ENCODE measurements at regions not wholly inside any gene's neighbourhood (a gene's known extent, or its start where the extent isn't known, plus 50 kb on each side); places are given as distances from the start of the nearest gene placed in this dataset.

GRCh38 chr7:49631960-49632359 lies 141.5 kb upstream of the VWC2 start:
- Histone ChIP-seq H3K79me2 (ENCODE audit: insufficient read depth, low read depth) (no peaks in the 10 kb centered on the region), H3K4me3 (IDR thresholded peaks at IDR 0.05; ENCODE audit: insufficient read depth, low read depth, low read length) (no peak overlapping the region)
- TF ChIP-seq CTCF (conservative IDR thresholded peaks at IDR 0.05; ENCODE audit: low read depth, low read length), result no peak

GRCh38 chr7:49635800-49636199 lies 137.6 kb upstream of the VWC2 start:
- Histone ChIP-seq H4K20me1 (ENCODE audit: insufficient read depth) (no peaks in the 10 kb centered on the region), H3K9ac (no peak overlapping the region), H3K27ac (no peak overlapping the region), H3K4me1 (ENCODE audit: low read depth, poor library complexity, severe bottlenecking) (peaks cover 10% of the 10 kb centered on the region), H2AFZ (ENCODE audit: low read depth) (no peak overlapping the region), H3K79me2 (ENCODE audit: insufficient read depth, low read depth) (no peaks in the 10 kb centered on the region), H3K27me3 (ENCODE audit: insufficient read depth, low read depth) (no peaks in the 10 kb centered on the region), H3K36me3 (ENCODE audit: insufficient read depth) (no peaks in the 10 kb centered on the region), H3K4me3 (IDR thresholded peaks at IDR 0.05; ENCODE audit: insufficient read depth, low read depth, low read length) (no peak overlapping the region), H3K4me2 (no peak overlapping the region)
- TF ChIP-seq CTCF (conservative IDR thresholded peaks at IDR 0.05; ENCODE audit: low read depth, low read length), result peak; percentile 48; the same call in 1 of the 2 replicates

More at GRCh38 chr7:49631960-49632359, 141.5 kb upstream of the VWC2 start:
- H3K9ac ChIP-seq, result no peak overlapping the region
- no peak overlapping the region for H2AFZ ChIP-seq (ENCODE audit: low read depth)
- no peak overlapping the region for H3K4me2 ChIP-seq
- H3K27ac ChIP-seq, result no peak overlapping the region
- H3K27me3 ChIP-seq (ENCODE audit: insufficient read depth, low read depth), result no peaks in the 10 kb centered on the region
- peaks cover 10% of the 10 kb centered on the region for H3K4me1 ChIP-seq (ENCODE audit: low read depth, poor library complexity, severe bottlenecking)
- no peaks in the 10 kb centered on the region for H4K20me1 ChIP-seq (ENCODE audit: insufficient read depth)
- no peaks in the 10 kb centered on the region for H3K36me3 ChIP-seq (ENCODE audit: insufficient read depth)

- Histone ChIP-seq H3K79me2 (ENCODE audit: insufficient read depth, low read depth) (no peaks in the 10 kb centered on the region), H2AFZ (ENCODE audit: low read depth) (no peak overlapping the region), H3K4me1 (ENCODE audit: low read depth, poor library complexity, severe bottlenecking) (peaks cover 10% of the 10 kb centered on the region), H3K4me3 (IDR thresholded peaks at IDR 0.05; ENCODE audit: insufficient read depth, low read depth, low read length) (no peak overlapping the region), H3K27me3 (ENCODE audit: insufficient read depth, low read depth) (no peaks in the 10 kb centered on the region), H4K20me1 (ENCODE audit: insufficient read depth) (no peaks in the 10 kb centered on the region), H3K27ac (no peak overlapping the region), H3K4me2 (no peak overlapping the region), H3K9ac (no peak overlapping the region), H3K36me3 (ENCODE audit: insufficient read depth) (no peaks in the 10 kb centered on the region)
- no peak for TF ChIP-seq CTCF (conservative IDR thresholded peaks at IDR 0.05; ENCODE audit: low read depth, low read length)
These were observed 137.0 kb upstream of the VWC2 start for GRCh38 chr7:49636400-49636799.

- H4K20me1 ChIP-seq (ENCODE audit: insufficient read depth), result no peaks in the 10 kb centered on the region
- H3K4me2 ChIP-seq, result no peak overlapping the region
- H3K79me2 ChIP-seq (ENCODE audit: insufficient read depth, low read depth), result no peaks in the 10 kb centered on the region
- H3K4me1 ChIP-seq (ENCODE audit: low read depth, poor library complexity, severe bottlenecking), result peaks cover 10% of the 10 kb centered on the region
- H3K27ac ChIP-seq, result no peak overlapping the region
- H3K36me3 ChIP-seq (ENCODE audit: insufficient read depth), result no peaks in the 10 kb centered on the region
- no peak overlapping the region for H3K9ac ChIP-seq
- H3K4me3 ChIP-seq (IDR thresholded peaks at IDR 0.05; ENCODE audit: insufficient read depth, low read depth, low read length), result no peak overlapping the region
- no peaks in the 10 kb centered on the region for H3K27me3 ChIP-seq (ENCODE audit: insufficient read depth, low read depth)
- H2AFZ ChIP-seq (ENCODE audit: low read depth), result no peak overlapping the region
- 0 out of 2 replicates have a peak, but pooled peaks have one; percentile 15 for TF ChIP-seq CTCF (conservative IDR thresholded peaks at IDR 0.05; ENCODE audit: low read depth, low read length)
These were observed 135.3 kb upstream of the VWC2 start for GRCh38 chr7:49638166-49638565.

All from KMS-11 (cell line).